ENCODE measurements at regions not wholly inside any gene's neighbourhood (a gene's known extent, or its start where the extent isn't known, plus 50 kb on each side); places are given as distances from the start of the nearest gene placed in this dataset.

GRCh38 chr4:22071749-22072148, 123.2 kb upstream of the KCNIP4 start:
- TF ChIP-seq CTCF (IDR thresholded peaks at IDR 0.05) (no peak), POLR2A (IDR thresholded peaks at IDR 0.05) (no peak), POLR2AphosphoS5 (IDR thresholded peaks at IDR 0.05) (no peak)
